PC-9 (cell line): ENCODE measurements at regions not wholly inside any gene's neighbourhood (a gene's known extent, or its start where the extent isn't known, plus 50 kb on each side); places are given as distances from the start of the nearest gene placed in this dataset.

Experiments used
- BruUV-seq: library from RNA; stranded (reverse); fragments of 400-500 nt; replicated peaks from 2 replicates; lab custom pipeline; 2021; lab: Mats Ljungman, UMichigan
- CTCF ChIA-PET: fragments of 300-600 bp; sonication (Branson Sonifier 250); formaldehyde crosslinking; loops from one replicate; lab custom pipeline; 2022; ENCODE audit warnings: antibody characterized with exemption; lab: Charles Lee
- POLR2A ChIA-PET: fragments of 300-600 bp; sonication (Branson Sonifier 250); formaldehyde crosslinking; loops from one replicate; lab custom pipeline; 2022; ENCODE audit warnings: antibody characterized with exemption; ENCODE audit not compliant: unreplicated experiment; lab: Charles Lee
- DNase-seq, 2 experiments: peaks; one replicate each; pipeline versions ENCODE4 v3.0.0 to v3.0.0-alpha.2; 2015 to 2022; ENCODE audit warnings: mixed read lengths in 1 of 2
- H2AFZ ChIP-seq: fragments of 200-600 bp; sonication (generic); 2 replicates; pipeline ENCODE4 v1.8.1; 2017; ENCODE audit warnings: antibody characterized with exemption
- H3F3A ChIP-seq: fragments of 200-600 bp; sonication (generic); 2 replicates; pipeline ENCODE4 v1.8.1; 2017; ENCODE audit warnings: antibody characterized with exemption, mild to moderate bottlenecking, low read depth; ENCODE audit not compliant: insufficient read depth
- H3K27ac ChIP-seq: fragments of 200-600 bp; sonication (generic); 2 replicates; pipeline ENCODE4 v1.6.1; 2016; ENCODE audit warnings: mixed run types
- H3K27me3 ChIP-seq: fragments of 200-600 bp; sonication (generic); 2 replicates; pipeline ENCODE4 v1.6.1; 2016; ENCODE audit warnings: low read depth, mixed run types; ENCODE audit not compliant: insufficient read depth
- H3K36me3 ChIP-seq: fragments of 200-600 bp; sonication (generic); 2 replicates; pipeline ENCODE4 v1.6.1; 2016; ENCODE audit warnings: low read depth, mixed run types
- H3K4me1 ChIP-seq: fragments of 200-600 bp; sonication (generic); replicated peaks from 2 replicates; pipeline ENCODE4 v1.6.1; 2016; ENCODE audit warnings: mixed run types; ENCODE audit not compliant: insufficient read depth
- H3K4me2 ChIP-seq: fragments of 200-600 bp; sonication (generic); 2 replicates; pipeline ENCODE4 v1.6.1; 2017; ENCODE audit warnings: mixed run types
- H3K4me3 ChIP-seq: fragments of 200-600 bp; sonication (generic); 2 replicates; pipeline ENCODE4 v1.6.1; 2016; ENCODE audit warnings: mixed run types
- H3K79me2 ChIP-seq: fragments of 200-600 bp; sonication (generic); 2 replicates; pipeline ENCODE4 v1.6.1; 2017; ENCODE audit warnings: low read depth, mixed run types
- H3K9me2 ChIP-seq: fragments of 200-600 bp; sonication (generic); 2 replicates; pipeline ENCODE4 v1.8.1; 2017; ENCODE audit warnings: mild to moderate bottlenecking; ENCODE audit not compliant: insufficient read depth
- H3K9me3 ChIP-seq: fragments of 200-600 bp; sonication (generic); 2 replicates; pipeline ENCODE4 v1.8.1; 2016; ENCODE audit warnings: low read depth; ENCODE audit not compliant: insufficient read depth
- H4K20me1 ChIP-seq: fragments of 200-600 bp; sonication (generic); 2 replicates; pipeline ENCODE4 v1.8.1; 2017; ENCODE audit not compliant: insufficient read depth
- CTCF ChIP-seq: fragments of 200-600 bp; sonication (generic); conservative IDR thresholded peaks from 2 replicates; pipeline ENCODE4 v1.6.1; 2017; ENCODE audit warnings: mixed run types, antibody characterized with exemption, mild to moderate bottlenecking, moderate library complexity
- EZH2 ChIP-seq: fragments of 200-600 bp; sonication (generic); IDR thresholded peaks from 2 replicates; pipeline ENCODE4 v1.8.0; 2017; ENCODE audit warnings: antibody characterized with exemption, low read depth
- intact Hi-C: fragments of 100-400 bp; cut with micrococcal nuclease; formaldehyde crosslinking; loops from one replicate; pipeline ENCODE4 v1.10.0; 2022; ENCODE audit not compliant: unreplicated experiment

DNA sequence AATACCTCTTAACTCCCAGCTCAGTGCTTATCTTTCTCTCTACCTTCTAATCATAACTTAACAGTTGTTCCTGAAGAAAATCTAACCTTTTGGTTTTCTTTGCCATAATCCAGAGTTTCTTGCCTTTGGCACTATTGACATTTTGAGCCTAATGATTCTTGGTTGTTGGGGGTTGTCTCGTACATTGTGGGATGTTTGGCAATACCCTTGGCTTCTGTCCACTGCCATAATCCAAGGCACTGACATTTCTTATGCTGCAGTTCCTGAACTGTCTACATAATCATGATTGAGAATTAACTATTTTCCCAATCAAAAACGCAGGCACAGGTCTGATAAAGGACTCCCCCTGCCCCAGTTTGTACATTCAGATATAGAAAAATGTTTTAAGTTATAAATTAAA lies 203.2 kb upstream of the MEX3C start:
- no TSS peak for BruUV-seq
- Histone ChIP-seq H3K79me2 (no peaks in the 10 kb centered on the region), H3K27ac (no peak overlapping the region), H3K4me3 (no peak overlapping the region), H3K9me2 (no peaks in the 10 kb centered on the region), H3K4me1 (no peaks in the 10 kb centered on the region), H2AFZ (no peak overlapping the region), H3K4me2 (no peak overlapping the region), H3K27me3 (no peaks in the 10 kb centered on the region), H3F3A (no peaks in the 10 kb centered on the region), H3K36me3 (no peaks in the 10 kb centered on the region), H4K20me1 (no peaks in the 10 kb centered on the region), H3K9me3 (no peaks in the 10 kb centered on the region)
- ChIA-PET CTCF (no interaction called here), POLR2A (no interaction called here)
- no peak for DNase-seq
- no peak for TF ChIP-seq EZH2
- no peak for TF ChIP-seq CTCF
- intact Hi-C loops: no loop called here

- TF ChIP-seq EZH2 (no peak), CTCF (no peak)
- POLR2A ChIA-PET: no interaction called here
- no peaks in the 10 kb centered on the region for H3K4me1 ChIP-seq
- intact Hi-C loops: no loop called here
- DNase-seq: no peak
- no peaks in the 10 kb centered on the region for H3K79me2 ChIP-seq
- no peaks in the 10 kb centered on the region for H3K27me3 ChIP-seq
- H3K9me3 ChIP-seq: no peaks in the 10 kb centered on the region
- no peak overlapping the region for H3K27ac ChIP-seq
- no peaks in the 10 kb centered on the region for H3K9me2 ChIP-seq
- no peaks in the 10 kb centered on the region for H4K20me1 ChIP-seq
- CTCF ChIA-PET: no interaction called here
- no peak overlapping the region for H2AFZ ChIP-seq
- H3K4me3 ChIP-seq: no peak overlapping the region
- no peaks in the 10 kb centered on the region for H3F3A ChIP-seq
- BruUV-seq: no TSS peak
- H3K4me2 ChIP-seq: no peak overlapping the region
- no peaks in the 10 kb centered on the region for H3K36me3 ChIP-seq
These were observed 204.4 kb upstream of the MEX3C start for GRCh38 chr18:51401912-51402311.

DNA sequence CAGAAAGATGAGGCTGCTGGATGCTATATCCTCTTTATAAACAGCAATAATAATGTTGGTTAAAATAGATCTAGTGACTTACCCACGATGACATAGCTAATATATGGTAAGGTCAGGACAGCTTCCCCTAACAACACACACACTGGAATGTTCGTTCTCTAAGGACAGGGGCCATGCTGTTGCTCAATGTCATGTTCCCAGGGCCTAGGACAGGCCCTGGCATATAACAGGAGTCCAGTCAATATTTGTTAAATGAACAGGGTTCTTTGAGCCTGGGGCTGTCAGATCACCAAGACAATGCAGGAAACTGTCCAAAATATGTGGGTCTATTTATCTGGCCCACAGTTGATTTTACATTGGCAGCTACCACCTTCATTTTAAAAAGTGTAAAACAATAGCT lies 207.1 kb upstream of the MEX3C start:
- CTCF ChIA-PET: no interaction called here
- Histone ChIP-seq H3K9me3 (no peaks in the 10 kb centered on the region), H3K4me3 (no peak overlapping the region), H3K9me2 (no peaks in the 10 kb centered on the region), H3F3A (no peaks in the 10 kb centered on the region), H2AFZ (no peak overlapping the region), H3K4me1 (no peaks in the 10 kb centered on the region), H3K4me2 (no peak overlapping the region), H3K27me3 (no peaks in the 10 kb centered on the region), H3K79me2 (no peaks in the 10 kb centered on the region), H4K20me1 (no peaks in the 10 kb centered on the region), H3K27ac (no peak overlapping the region), H3K36me3 (no peaks in the 10 kb centered on the region)
- intact Hi-C loops: no loop called here
- TF ChIP-seq EZH2: no peak
- no peak for TF ChIP-seq CTCF
- POLR2A ChIA-PET: no interaction called here
- no TSS peak for BruUV-seq
- no peak for DNase-seq
